HG03060 (cell line): ENCODE measurements at regions not wholly inside any gene's neighbourhood (a gene's known extent, or its start where the extent isn't known, plus 50 kb on each side); places are given as distances from the start of the nearest gene placed in this dataset.

Source experiments
- ATAC-seq: cut with Tn5 transposase; IDR thresholded peaks from one replicate; pipeline ENCODE4 v1.9.1; 2021; ENCODE audit warnings: low read depth, moderate number of reproducible peaks; ENCODE audit not compliant: unreplicated experiment

DNA sequence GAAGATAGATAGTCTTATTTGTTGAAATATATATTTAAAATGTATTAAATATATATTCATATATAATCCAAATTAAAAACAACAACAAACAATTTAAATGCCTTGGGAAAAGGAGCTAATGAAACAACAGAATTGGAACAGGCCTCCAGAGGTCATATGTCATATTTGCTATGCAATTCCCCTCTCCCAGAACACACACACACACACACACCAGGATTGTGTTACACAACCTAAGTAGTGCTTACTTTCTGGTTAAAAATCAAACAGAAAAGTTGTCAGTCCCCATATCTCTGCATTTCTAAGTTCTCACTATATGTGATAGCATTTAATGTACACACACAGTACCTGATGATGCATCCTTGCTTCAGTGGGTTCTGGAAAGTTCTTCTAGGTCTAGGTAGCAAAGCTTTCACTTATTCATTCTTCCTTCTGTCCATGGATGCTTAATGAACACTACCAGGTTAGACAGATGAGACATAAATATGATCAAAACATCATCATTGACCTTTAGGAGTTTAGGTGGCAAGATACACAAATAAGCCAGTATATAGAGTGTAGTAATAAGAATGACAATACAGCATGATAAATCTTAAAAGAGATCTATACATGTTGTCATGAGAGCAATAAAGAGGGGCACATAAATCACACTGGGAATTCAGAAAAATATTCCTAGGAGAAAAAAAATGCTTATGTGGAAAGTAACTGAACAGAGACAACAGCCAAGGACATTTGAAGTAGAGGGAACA, 662.8 kb downstream of the PTPRC start:
- ATAC-seq = no peak

DNA sequence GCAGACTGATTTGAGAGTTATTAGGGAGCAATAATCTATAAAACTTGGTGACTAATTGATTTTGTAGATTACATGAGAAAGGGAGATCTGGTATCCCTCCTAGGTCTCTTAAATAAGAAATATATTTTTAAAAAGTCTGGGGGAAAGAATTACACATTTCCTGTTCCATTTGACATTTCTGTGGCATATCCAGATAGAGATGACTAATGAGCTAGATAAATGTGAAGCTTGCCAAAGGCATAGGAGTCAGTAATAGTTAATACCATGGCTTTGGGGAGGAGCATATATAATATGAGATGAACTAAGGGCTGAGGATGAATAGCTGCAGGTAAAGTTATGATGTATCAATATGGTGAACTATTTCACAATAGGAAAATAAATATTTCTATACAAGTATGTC, 663.7 kb downstream of the PTPRC start:
- no peak for ATAC-seq

DNA sequence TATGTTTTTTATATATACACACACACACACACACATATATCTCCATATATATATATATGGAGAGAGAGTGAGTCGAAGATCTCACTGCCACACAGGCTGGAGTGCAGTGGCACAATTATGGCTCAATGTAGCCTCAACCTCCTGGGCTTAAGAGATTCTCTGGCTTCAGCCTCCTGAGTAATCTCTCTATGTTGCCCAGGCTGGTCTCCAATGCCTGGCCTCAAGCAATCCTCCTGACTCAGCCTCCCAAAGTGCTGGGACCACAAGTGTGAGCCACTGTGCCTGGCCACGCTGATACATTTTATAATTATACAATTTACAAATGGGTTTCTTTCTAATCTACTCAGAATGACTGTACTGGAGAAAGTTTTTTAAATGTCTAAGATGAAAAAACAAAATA, 664.2 kb downstream of the PTPRC start:
- ATAC-seq = no peak

- ATAC-seq = no peak
Measured at GRCh38 chr1:199305053-199305452, 666.2 kb downstream of the PTPRC start.

DNA sequence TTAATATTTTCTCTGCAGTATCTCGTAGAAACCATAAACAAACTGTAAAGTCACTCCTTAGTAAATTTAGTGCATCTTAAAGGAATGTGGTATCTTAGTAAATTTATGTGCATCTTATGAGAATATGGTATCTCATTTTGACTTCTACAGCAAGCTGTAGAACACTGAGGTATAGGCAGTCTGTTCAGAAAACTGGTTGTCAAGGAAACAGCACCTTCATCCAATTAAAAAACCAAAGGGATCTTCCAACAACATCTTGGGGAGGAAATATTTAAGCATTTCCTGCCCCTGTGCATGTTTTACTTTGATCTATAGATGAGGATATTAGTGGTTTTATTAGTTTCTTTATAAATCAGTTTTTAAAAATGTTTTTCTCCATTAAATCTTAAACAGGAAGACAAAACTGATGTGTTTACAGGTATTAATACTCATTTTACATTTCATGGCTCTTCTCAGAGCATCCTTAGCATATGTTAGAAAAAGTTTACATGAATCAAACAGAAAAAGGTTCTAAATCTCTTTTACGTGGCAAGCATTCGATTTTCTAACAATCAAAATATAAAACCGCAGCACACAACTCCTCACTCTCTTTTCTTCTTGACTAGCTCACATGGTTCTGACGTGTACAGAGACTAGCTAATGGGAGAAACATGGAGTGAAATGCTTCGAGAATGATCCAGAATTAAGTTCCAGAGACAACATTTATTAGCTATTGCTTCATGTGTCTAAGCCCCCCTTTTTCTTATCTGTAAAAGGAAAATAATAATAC, 668.8 kb downstream of the PTPRC start:
- ATAC-seq = no peak

- no peak for ATAC-seq
Measured at GRCh38 chr1:199308349-199308846, 669.6 kb downstream of the PTPRC start.

DNA sequence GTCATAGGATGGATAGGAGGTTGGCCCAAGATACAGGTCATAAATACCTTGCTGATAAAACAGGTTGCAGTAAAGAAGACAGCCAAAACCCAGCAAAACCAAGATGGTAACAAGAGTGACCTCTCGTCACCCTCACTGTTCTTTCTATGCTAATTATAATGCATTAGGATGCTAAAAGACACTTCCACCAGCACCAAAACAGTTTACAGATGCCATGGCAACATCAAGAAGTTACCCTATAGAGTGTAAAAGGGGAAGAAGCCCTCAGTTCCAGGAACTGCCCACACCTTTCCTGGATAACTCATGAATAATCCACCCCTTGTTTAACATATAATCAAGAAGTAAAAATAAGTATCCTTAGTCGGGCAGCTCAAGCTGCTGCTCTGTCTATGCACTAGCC, 671.9 kb downstream of the PTPRC start:
- ATAC-seq = no peak

DNA sequence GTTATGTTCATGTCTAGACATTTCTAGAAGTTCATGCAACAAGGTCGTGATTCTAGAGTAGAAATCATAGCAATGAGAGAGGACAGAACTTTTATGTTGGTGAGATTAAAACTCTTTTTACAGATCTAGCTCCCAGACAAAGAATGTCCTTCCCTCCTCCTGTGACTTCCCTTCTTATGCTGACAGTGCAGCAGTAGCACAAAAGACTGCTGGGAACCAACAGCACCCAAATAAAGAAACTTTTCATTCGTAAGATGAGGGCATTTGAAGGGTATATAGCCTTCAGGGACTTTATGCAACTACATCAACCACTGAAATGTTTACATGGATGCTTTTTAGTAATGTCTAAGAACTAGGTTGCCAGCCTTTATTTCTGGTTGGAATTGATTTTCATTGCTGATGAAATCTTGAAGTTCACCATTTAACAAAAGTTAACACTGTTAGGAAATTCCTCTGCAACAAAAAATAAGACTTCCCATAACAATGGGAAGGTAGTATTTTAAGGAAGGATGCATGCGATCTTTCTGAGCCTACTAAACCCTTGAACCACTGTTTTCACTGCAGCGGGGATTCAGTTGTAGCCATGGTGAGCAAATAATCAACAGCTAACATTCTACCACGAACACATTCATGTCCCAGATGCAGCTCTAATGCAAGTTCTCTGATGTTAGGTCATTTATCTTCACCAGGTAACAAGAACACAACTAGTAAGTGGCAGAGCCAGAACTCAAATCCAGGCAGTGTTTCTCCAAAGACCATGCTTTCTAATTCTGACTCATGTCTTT, 672.8 kb downstream of the PTPRC start:
- ATAC-seq = no peak

DNA sequence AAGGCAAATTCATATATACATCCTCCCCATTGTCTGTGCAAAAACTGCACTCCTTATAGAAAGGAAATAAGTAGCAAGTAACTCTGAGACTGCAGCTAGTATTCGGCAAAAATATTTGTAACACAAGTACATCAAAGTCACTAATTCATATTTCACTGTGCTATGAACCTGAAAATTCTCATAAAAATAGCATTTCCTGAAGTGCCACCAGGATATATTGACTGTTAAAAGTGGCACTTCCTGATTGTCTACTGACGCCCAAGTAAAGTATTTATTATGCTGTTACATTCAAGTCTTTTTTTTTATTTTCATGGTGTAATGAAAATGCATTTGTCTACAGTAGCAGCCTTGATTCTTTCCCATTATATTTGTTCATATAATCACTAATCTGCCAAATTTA, 673.8 kb downstream of the PTPRC start:
- ATAC-seq = no peak

- no peak for ATAC-seq
Measured at GRCh38 chr1:199313444-199313843, 674.6 kb downstream of the PTPRC start.

DNA sequence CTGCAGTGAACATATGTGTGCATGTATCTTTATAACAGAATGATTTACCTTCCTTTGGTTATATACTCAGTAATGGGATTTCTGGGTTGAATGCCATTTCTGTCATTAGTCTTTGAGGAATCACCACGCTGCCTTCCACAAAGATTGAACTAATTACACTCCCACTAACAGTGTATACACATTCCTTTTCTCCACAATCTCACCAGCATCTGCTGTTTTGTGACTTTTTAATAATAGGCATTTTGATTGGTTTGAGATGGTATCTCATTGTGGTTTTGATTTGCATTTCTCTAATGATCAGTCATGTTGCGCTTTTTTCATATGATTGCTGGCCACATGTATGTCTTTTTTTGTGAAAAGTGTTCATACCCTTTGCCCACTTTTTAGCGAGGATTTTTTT, 680.5 kb downstream of the PTPRC start:
- ATAC-seq = no peak

DNA sequence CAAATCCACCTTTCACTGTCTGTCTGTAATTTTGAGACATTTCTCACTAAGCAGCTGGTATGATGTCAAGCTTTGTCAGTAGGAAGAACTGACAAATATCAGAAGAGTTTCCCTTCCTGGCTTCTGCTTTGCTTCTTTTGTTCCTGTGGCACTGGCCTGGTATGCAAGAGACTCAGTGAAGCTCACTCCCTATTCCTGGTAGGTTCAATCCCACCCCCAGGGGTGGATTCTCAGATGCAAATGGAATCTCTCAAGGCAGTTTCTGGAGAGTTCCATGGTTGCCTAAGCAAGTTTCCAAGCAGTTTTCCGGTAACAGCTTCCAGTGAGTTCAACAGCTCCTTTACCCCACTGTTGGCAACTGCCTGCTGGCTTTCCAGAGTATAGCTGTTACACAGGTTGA, 683.4 kb downstream of the PTPRC start:
- no peak for ATAC-seq

- no peak for ATAC-seq
Measured at GRCh38 chr1:199333180-199333579, 694.3 kb upstream of the NR5A2 start.

GRCh38 chr1:199335496-199335895, 692.0 kb upstream of the NR5A2 start:
- no peak for ATAC-seq

- no peak for ATAC-seq
Measured at GRCh38 chr1:199336745-199337640, 690.5 kb upstream of the NR5A2 start.

- ATAC-seq = no peak
Measured at GRCh38 chr1:199338760-199339159, 688.8 kb upstream of the NR5A2 start.

DNA sequence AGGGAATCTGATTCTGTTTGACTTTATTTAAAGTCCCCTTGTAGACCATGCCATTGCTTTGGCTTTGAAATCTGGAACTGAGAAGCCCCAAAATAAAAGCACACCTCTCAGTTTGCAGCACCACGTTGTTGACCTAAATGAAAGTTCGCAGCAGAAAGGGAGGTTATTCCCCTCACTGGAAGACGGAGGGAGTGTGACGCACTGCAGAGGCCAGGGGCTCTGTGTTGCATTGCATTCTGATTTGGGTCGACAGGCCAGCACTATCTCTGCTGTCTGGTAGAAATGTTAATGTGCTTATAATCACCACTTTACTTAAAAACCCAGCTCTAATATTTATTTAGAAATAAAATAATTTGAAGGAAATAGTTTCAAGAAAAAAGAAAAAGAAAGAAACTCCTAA, 675.2 kb upstream of the NR5A2 start:
- ATAC-seq = no peak

GRCh38 chr1:199353906-199354305, 673.6 kb upstream of the NR5A2 start:
- no peak for ATAC-seq

DNA sequence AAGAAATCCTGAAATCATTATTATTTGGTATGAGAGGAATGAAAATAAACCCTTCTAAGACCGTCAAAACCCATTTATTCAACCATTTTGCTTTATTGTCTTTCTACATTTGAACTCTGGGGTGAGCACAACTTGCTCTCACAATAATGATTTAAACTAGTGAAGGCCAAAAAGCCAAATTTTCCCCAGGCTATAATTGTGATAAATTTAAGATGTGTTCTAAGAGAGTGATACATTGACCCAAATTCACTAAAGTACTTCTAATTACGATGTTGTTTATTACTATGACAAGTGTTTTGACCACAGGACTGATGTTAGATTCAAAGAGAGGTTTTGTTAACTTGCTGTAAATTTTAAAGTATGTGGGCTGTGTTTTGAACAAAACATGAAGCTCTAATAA, 670.9 kb upstream of the NR5A2 start:
- ATAC-seq = no peak

DNA sequence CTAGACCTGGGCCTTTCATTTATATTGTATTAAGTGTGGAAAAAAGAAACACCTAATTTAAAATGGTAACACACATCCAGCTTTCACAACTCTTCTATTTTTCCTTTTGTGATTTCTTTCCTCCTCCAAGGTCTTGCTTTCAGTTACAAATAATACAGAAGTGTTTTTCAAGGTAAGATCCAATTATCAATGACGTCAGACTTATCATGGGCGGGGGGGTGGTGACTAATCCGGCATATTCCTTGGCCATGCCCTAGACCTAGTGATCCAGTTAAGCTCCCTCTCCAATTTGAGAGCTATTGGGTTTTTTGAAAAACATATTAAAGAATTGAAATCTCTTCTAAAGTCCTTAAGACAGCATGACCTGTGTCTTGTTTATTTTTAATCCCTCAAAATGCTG, 669.9 kb upstream of the NR5A2 start:
- no peak for ATAC-seq
